Endodermal cell (in vitro differentiated cells): ENCODE measurements at regions not wholly inside any gene's neighbourhood (a gene's known extent, or its start where the extent isn't known, plus 50 kb on each side); places are given as distances from the start of the nearest gene placed in this dataset.

Experiments
- DNase-seq: peaks from one replicate; pipeline ENCODE4 v3.0.0-alpha.2; 2017
- H3K27ac ChIP-seq: 2 replicates; pipeline ENCODE4 v1.5.1; 2013; ENCODE audit warnings: mild to moderate bottlenecking, low read depth, low read length, moderate library complexity
- H3K27me3 ChIP-seq: 2 replicates; pipeline ENCODE4 v1.6.1; 2013; ENCODE audit warnings: mild to moderate bottlenecking, low read length, moderate library complexity; ENCODE audit not compliant: insufficient read depth, control insufficient read depth, poor library complexity, severe bottlenecking
- H3K36me3 ChIP-seq: 2 replicates; pipeline ENCODE4 v1.7.0; 2013; ENCODE audit warnings: mild to moderate bottlenecking, low read length, moderate library complexity; ENCODE audit not compliant: control insufficient read depth, insufficient read depth
- H3K4me1 ChIP-seq: one replicate; pipeline ENCODE4 v1.7.0; 2013; ENCODE audit warnings: low read length; ENCODE audit not compliant: control insufficient read depth, insufficient read depth
- H3K4me3 ChIP-seq: 2 replicates; pipeline ENCODE4 v1.5.1; 2013; ENCODE audit warnings: mild to moderate bottlenecking, low read length, moderate library complexity
- H3K9ac ChIP-seq: 2 replicates; pipeline ENCODE4 v1.6.1; 2013; ENCODE audit warnings: mild to moderate bottlenecking, low read length, moderate library complexity; ENCODE audit not compliant: poor library complexity, severe bottlenecking; ENCODE audit errors: extremely low read depth
- H3K9me3 ChIP-seq: 2 replicates; pipeline ENCODE4 v1.6.1; 2013; ENCODE audit warnings: mild to moderate bottlenecking, low read length, moderate library complexity; ENCODE audit not compliant: control insufficient read depth
- H3K27ac Mint-ChIP-seq: 2 replicates; pipeline ENCODE4 v1.8.0; 2020; ENCODE audit warnings: mixed read lengths
- H3K27me3 Mint-ChIP-seq: 2 replicates; pipeline ENCODE4 v1.8.0; 2021; ENCODE audit warnings: mild to moderate bottlenecking, mixed read lengths; ENCODE audit not compliant: insufficient read depth
- H3K36me3 Mint-ChIP-seq: 2 replicates; pipeline ENCODE4 v1.8.0; 2020; ENCODE audit warnings: low read depth, mixed read lengths
- H3K4me1 Mint-ChIP-seq: 2 replicates; pipeline ENCODE4 v1.8.0; 2020; ENCODE audit warnings: mixed read lengths
- H3K4me3 Mint-ChIP-seq: 2 replicates; pipeline ENCODE4 v1.8.0; 2020; ENCODE audit warnings: mild to moderate bottlenecking, moderate library complexity, mixed read lengths
- H3K9me3 Mint-ChIP-seq: 2 replicates; pipeline ENCODE4 v1.8.0; 2020; ENCODE audit warnings: mild to moderate bottlenecking, mixed read lengths
- WGBS, 2 experiments: methylation state at CpG; one replicate each; pipeline versions ENCODE4 v1.1.5 to v1.1.7; 2013; ENCODE audit warnings: missing lambda C conversion rate in 2 of 2, mixed read lengths in 1 of 2; ENCODE audit not compliant: insufficient coverage in 1 of 2, insufficient read length in 1 of 2; 5-methylcytosine and 5-hydroxymethylcytosine counted together
- TF ChIP-seq, protein P1 (sequence below): fragments of 200-600 bp; sonication (generic); conservative IDR thresholded peaks from 2 replicates; pipeline ENCODE4 v1.5.0; 2021; ENCODE audit warnings: antibody characterized with exemption, mild to moderate bottlenecking

DNA sequence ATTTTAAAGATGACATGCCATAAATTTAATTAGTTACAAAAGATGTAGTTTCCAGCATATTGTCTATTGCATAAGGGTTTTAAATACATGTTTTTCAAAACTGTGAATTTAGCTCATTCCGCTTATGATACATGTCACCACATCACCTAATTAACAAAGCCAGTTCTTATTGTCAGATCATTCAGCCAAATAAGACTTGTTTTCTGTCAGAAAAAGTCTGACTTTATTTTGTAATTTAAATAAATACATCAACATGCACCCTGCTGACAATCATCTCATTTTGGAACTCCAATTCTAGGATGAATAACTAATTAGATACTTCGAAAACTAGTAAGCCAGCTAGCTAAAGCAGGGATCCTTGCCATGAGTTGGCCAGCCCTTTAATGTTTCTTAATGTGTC lies 110.9 kb upstream of the APP start:
- no peaks in the 10 kb centered on the region for H3K4me1 ChIP-seq
- H3K36me3 ChIP-seq = no peaks in the 10 kb centered on the region
- H3K27me3 ChIP-seq = no peaks in the 10 kb centered on the region
- no peak overlapping the region for H3K27ac ChIP-seq
- TF ChIP-seq, protein P1, sequence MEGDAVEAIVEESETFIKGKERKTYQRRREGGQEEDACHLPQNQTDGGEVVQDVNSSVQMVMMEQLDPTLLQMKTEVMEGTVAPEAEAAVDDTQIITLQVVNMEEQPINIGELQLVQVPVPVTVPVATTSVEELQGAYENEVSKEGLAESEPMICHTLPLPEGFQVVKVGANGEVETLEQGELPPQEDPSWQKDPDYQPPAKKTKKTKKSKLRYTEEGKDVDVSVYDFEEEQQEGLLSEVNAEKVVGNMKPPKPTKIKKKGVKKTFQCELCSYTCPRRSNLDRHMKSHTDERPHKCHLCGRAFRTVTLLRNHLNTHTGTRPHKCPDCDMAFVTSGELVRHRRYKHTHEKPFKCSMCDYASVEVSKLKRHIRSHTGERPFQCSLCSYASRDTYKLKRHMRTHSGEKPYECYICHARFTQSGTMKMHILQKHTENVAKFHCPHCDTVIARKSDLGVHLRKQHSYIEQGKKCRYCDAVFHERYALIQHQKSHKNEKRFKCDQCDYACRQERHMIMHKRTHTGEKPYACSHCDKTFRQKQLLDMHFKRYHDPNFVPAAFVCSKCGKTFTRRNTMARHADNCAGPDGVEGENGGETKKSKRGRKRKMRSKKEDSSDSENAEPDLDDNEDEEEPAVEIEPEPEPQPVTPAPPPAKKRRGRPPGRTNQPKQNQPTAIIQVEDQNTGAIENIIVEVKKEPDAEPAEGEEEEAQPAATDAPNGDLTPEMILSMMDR = no peak
- 82 to 91% methylated on average over 1 to 2 of the region's 2 CpGs for WGBS, 2 experiments
- no peak overlapping the region for H3K4me3 ChIP-seq
- no peak for DNase-seq
- Mint-ChIP-seq H3K27me3 (peaks cover 3% of the 10 kb centered on the region), H3K4me3 (no peak overlapping the region), H3K27ac (no peak overlapping the region), H3K4me1 (peaks cover 10% of the 10 kb centered on the region), H3K9me3 (peaks cover 1% of the 10 kb centered on the region), H3K36me3 (no peaks in the 10 kb centered on the region)
- no peaks in the 10 kb centered on the region for H3K9me3 ChIP-seq
- H3K9ac ChIP-seq = no peak overlapping the region

DNA sequence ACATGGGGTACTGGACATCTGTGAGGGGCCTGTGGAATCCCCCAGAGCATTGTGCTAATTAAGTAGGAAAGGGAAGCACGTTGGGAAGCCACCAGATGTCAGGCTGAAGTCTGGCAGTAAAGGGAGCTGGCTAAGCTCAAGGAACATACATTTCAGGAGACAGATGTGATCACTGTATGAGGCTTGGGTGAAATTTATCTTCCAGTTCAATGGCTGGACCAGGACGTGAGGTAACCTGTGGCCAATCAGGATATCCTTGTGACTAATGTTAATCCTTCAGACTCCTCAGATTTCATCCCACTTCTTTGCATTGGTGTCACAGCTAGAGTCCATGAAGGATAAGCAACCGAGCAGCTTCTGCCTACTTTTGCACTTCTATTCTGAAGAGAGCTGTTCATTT lies 110.2 kb upstream of the APP start:
- no peaks in the 10 kb centered on the region for H3K4me1 ChIP-seq
- H3K27ac Mint-ChIP-seq = no peak overlapping the region
- peaks cover 4% of the 10 kb centered on the region for H3K9me3 ChIP-seq
- no peak overlapping the region for H3K4me3 ChIP-seq
- DNase-seq = peak; percentile 47
- H3K9ac ChIP-seq = no peak overlapping the region
- 49 to 59% methylated on average over 2 to 3 of the region's 3 CpGs for WGBS, 2 experiments
- H3K27me3 Mint-ChIP-seq = peaks cover 3% of the 10 kb centered on the region
- peak overlapping the region; percentile 12 for H3K27ac ChIP-seq
- H3K4me1 Mint-ChIP-seq = peaks cover 10% of the 10 kb centered on the region
- H3K36me3 Mint-ChIP-seq = no peaks in the 10 kb centered on the region
- peaks cover 4% of the 10 kb centered on the region for H3K9me3 Mint-ChIP-seq
- H3K36me3 ChIP-seq = no peaks in the 10 kb centered on the region
- TF ChIP-seq, protein P1 = no peak
- no peaks in the 10 kb centered on the region for H3K27me3 ChIP-seq
- H3K4me3 Mint-ChIP-seq = no peak overlapping the region

DNA sequence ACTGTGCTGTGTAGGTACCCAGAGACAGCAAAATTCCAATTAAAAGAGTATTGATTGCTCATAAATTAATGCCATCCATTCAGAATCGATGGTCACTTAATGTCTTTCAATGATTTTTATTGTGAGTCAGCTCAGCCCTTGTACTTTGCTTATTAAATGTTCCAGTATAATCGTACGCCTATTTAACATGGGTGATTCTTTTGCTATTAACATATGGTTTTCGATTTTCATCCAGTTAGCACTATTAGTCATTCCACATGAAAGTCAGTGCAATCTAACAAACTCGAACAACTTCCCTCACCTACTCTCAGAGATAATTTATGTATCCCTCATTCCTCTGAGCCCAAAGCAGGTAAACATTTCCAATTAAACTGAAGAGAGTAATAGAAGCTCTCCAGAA lies 109.6 kb upstream of the APP start:
- Histone ChIP-seq H3K27ac (no peak overlapping the region), H3K9me3 (peaks cover 10% of the 10 kb centered on the region), H3K36me3 (no peaks in the 10 kb centered on the region), H3K9ac (no peak overlapping the region), H3K4me3 (no peak overlapping the region), H3K4me1 (no peaks in the 10 kb centered on the region), H3K27me3 (no peaks in the 10 kb centered on the region)
- H3K9me3 Mint-ChIP-seq = peaks cover 8% of the 10 kb centered on the region
- no peak overlapping the region for H3K27ac Mint-ChIP-seq
- no peak for DNase-seq
- TF ChIP-seq, protein P1 = no peak
- WGBS, 2 experiments = 95 to 100% methylated on average over 3 to 5 of the region's 5 CpGs
- no peaks in the 10 kb centered on the region for H3K36me3 Mint-ChIP-seq
- peaks cover 3% of the 10 kb centered on the region for H3K27me3 Mint-ChIP-seq
- H3K4me1 Mint-ChIP-seq = peaks cover 10% of the 10 kb centered on the region
- H3K4me3 Mint-ChIP-seq = no peak overlapping the region
